MM.1S (cell line): ENCODE measurements at regions not wholly inside any gene's neighbourhood (a gene's known extent, or its start where the extent isn't known, plus 50 kb on each side); places are given as distances from the start of the nearest gene placed in this dataset.
"Not testable (repeated sequence)": the region's sequence is repeated elsewhere in the genome, so short reads cannot be mapped to it uniquely, and the experiment has no call there.

Experiments used
- DNase-seq: peaks from one replicate; pipeline ENCODE4 v3.0.0-alpha.2; 2015
- H2AFZ ChIP-seq: fragments of 300-600 bp; sonication (generic); 2 replicates; pipeline ENCODE4 v1.6.0; 2016; ENCODE audit warnings: antibody characterized with exemption, low read length
- H3F3A ChIP-seq: fragments of 300-600 bp; sonication (generic); 2 replicates; pipeline ENCODE4 v1.6.1; 2016; ENCODE audit warnings: mild to moderate bottlenecking, antibody characterized with exemption, low read length, moderate library complexity, mixed read lengths; ENCODE audit not compliant: insufficient read depth
- H3K27ac ChIP-seq: fragments of 300-600 bp; sonication (generic); 2 replicates; pipeline ENCODE4 v1.5.1; 2016; ENCODE audit warnings: mild to moderate bottlenecking, low read length
- H3K27me3 ChIP-seq: fragments of 300-600 bp; sonication (generic); replicated peaks from 2 replicates; pipeline ENCODE4 v1.6.0; 2016; ENCODE audit warnings: low read length; ENCODE audit not compliant: insufficient read depth
- H3K36me3 ChIP-seq: fragments of 300-600 bp; sonication (generic); replicated peaks from 2 replicates; pipeline ENCODE4 v1.6.1; 2016; ENCODE audit warnings: mild to moderate bottlenecking, low read length, mixed read lengths; ENCODE audit not compliant: insufficient read depth
- H3K4me1 ChIP-seq: fragments of 300-600 bp; sonication (generic); 2 replicates; pipeline ENCODE4 v1.6.1; 2016; ENCODE audit warnings: low read length, mixed read lengths
- H3K4me2 ChIP-seq: fragments of 300-600 bp; sonication (generic); 2 replicates; pipeline ENCODE4 v1.6.0; 2016; ENCODE audit warnings: low read depth, low read length
- H3K4me3 ChIP-seq: fragments of 300-600 bp; sonication (generic); 2 replicates; pipeline ENCODE4 v1.5.1; 2016; ENCODE audit warnings: low read length, mixed read lengths
- H3K79me2 ChIP-seq: fragments of 300-600 bp; sonication (generic); 2 replicates; pipeline ENCODE4 v1.6.1; 2016; ENCODE audit warnings: mixed run types, low read length, mixed read lengths
- H3K9ac ChIP-seq: fragments of 300-600 bp; sonication (generic); 2 replicates; pipeline ENCODE4 v1.6.1; 2016; ENCODE audit warnings: low read length, mixed read lengths
- H3K9me2 ChIP-seq: fragments of 300-600 bp; sonication (generic); replicated peaks from 2 replicates; pipeline ENCODE4 v1.6.1; 2016; ENCODE audit warnings: mild to moderate bottlenecking, low read length, mixed read lengths; ENCODE audit not compliant: insufficient read depth
- H3K9me3 ChIP-seq: fragments of 300-600 bp; sonication (generic); replicated peaks from 2 replicates; pipeline ENCODE4 v1.6.1; 2016; ENCODE audit warnings: mild to moderate bottlenecking, low read length, mixed read lengths; ENCODE audit not compliant: insufficient read depth
- H4K20me1 ChIP-seq: fragments of 300-600 bp; sonication (generic); 2 replicates; pipeline ENCODE4 v1.6.1; 2016; ENCODE audit warnings: mild to moderate bottlenecking, low read length, moderate library complexity, mixed read lengths; ENCODE audit not compliant: insufficient read depth
- CTCF ChIP-seq: fragments of 300-600 bp; sonication (generic); IDR thresholded peaks from 2 replicates; pipeline ENCODE4 v1.5.1; 2016; ENCODE audit warnings: antibody characterized with exemption, low read length, mixed read lengths
- EZH2 ChIP-seq: fragments of 300-600 bp; sonication (generic); optimal IDR thresholded peaks from 2 replicates; pipeline ENCODE3; 2017; ENCODE audit warnings: low read depth, mild to moderate bottlenecking, antibody characterized with exemption, low read length, mixed read lengths
- EZH2phosphoT487 ChIP-seq: fragments of 300-600 bp; sonication (generic); IDR thresholded peaks from 2 replicates; pipeline ENCODE4 v1.6.1; 2018; ENCODE audit warnings: antibody characterized with exemption, low read length

- not testable (repeated sequence) for DNase-seq, H3K27ac ChIP-seq, H3F3A ChIP-seq, H3K9me2 ChIP-seq, H3K9ac ChIP-seq, H3K4me1 ChIP-seq, H3K4me3 ChIP-seq, H2AFZ ChIP-seq, H3K36me3 ChIP-seq, H3K4me2 ChIP-seq, H3K79me2 ChIP-seq, H3K27me3 ChIP-seq, H3K9me3 ChIP-seq, H4K20me1 ChIP-seq
These were observed 188.9 kb upstream of the TP63 start for GRCh38 chr3:189442257-189442656.

DNA sequence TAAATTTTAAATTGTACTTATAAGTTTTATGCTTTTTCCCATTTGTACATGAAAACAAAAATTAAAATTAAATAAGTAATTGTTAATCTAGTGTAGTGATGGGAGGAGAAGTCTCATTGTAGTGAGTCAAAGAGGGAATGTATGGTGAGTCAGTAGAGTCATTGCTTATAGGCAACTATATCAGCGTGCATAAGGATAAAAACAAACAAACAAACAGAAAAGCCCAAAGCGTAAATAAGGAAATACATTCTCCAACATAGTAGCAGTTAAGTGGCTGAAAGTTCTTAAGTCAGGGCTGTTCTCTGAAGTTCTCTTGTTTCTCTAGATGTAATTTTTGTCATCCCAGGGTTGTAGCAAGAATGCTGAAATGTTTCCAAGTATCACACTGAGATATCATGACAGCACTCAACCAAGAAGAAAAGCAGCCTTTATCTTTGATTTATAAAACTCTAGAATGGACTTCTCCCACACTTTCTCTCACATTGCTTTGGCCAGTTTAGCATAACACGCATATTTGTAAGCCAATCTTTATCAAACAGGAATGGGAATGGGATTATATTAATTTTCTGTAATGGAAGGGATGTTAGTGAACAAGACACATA lies 184.1 kb upstream of the TP63 start:
- DNase-seq = no peak
- no peak overlapping the region for H2AFZ ChIP-seq
- H3K36me3 ChIP-seq = no peaks in the 10 kb centered on the region

DNA sequence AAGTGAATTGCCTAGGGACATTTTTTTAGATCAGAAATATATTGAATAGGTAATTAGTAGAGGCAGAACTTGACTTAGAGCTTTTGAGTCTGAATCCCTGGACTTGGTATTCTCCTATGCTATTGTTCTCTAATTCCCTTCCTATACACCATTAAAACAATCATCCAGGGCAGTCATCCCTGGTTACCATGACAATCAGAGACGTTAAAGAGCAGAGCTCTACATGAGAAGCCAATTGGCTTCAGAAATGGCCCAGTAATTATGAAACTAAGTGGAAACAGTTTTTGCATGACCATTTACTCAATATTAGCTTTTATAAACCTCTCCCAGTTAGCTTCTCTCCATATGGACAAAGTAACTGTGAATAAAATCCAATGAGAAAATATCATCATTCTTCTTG lies 182.1 kb upstream of the TP63 start:
- no peak overlapping the region for H2AFZ ChIP-seq
- H3K27ac ChIP-seq = no peak overlapping the region
- H4K20me1 ChIP-seq = no peaks in the 10 kb centered on the region
- TF ChIP-seq EZH2phosphoT487 = no peak
- no peak for TF ChIP-seq EZH2
- TF ChIP-seq CTCF = no peak
- H3K27me3 ChIP-seq = no peaks in the 10 kb centered on the region
- no peaks in the 10 kb centered on the region for H3K9me3 ChIP-seq
- H3K36me3 ChIP-seq = no peaks in the 10 kb centered on the region
- no peaks in the 10 kb centered on the region for H3K4me1 ChIP-seq
- H3K79me2 ChIP-seq = no peaks in the 10 kb centered on the region
- H3F3A ChIP-seq = no peaks in the 10 kb centered on the region
- no peak overlapping the region for H3K4me3 ChIP-seq
- DNase-seq = no peak
- H3K9me2 ChIP-seq = no peaks in the 10 kb centered on the region
- no peak overlapping the region for H3K9ac ChIP-seq
- no peak overlapping the region for H3K4me2 ChIP-seq

More for the DNA sequence above, 184.1 kb upstream of the TP63 start:
- no peak for TF ChIP-seq EZH2
- no peak for TF ChIP-seq CTCF
- no peak for TF ChIP-seq EZH2phosphoT487
- Histone ChIP-seq H3F3A (no peaks in the 10 kb centered on the region), H3K4me2 (no peak overlapping the region), H3K9ac (no peak overlapping the region), H3K4me3 (no peak overlapping the region), H3K27ac (no peak overlapping the region), H3K4me1 (no peaks in the 10 kb centered on the region), H4K20me1 (no peaks in the 10 kb centered on the region), H3K9me3 (no peaks in the 10 kb centered on the region), H3K79me2 (no peaks in the 10 kb centered on the region), H3K9me2 (no peaks in the 10 kb centered on the region), H3K27me3 (no peaks in the 10 kb centered on the region)

- no peaks in the 10 kb centered on the region for H4K20me1 ChIP-seq
- no peak overlapping the region for H2AFZ ChIP-seq
- H3K9me3 ChIP-seq = no peaks in the 10 kb centered on the region
- no peaks in the 10 kb centered on the region for H3K79me2 ChIP-seq
- no peak for DNase-seq
- no peaks in the 10 kb centered on the region for H3K4me1 ChIP-seq
- no peaks in the 10 kb centered on the region for H3K27me3 ChIP-seq
- no peak overlapping the region for H3K9ac ChIP-seq
- no peak overlapping the region for H3K27ac ChIP-seq
- TF ChIP-seq EZH2phosphoT487 (no peak), CTCF (no peak), EZH2 (no peak)
- H3K4me2 ChIP-seq = no peak overlapping the region
- H3K9me2 ChIP-seq = no peaks in the 10 kb centered on the region
- no peaks in the 10 kb centered on the region for H3F3A ChIP-seq
- no peak overlapping the region for H3K4me3 ChIP-seq
- no peaks in the 10 kb centered on the region for H3K36me3 ChIP-seq
These were observed 176.2 kb upstream of the TP63 start for GRCh38 chr3:189455009-189455408.
